NCI-H345 treated with DMSO at 0.1 percent for 48 hours (cell line): ENCODE measurements at regions not wholly inside any gene's neighbourhood (a gene's known extent, or its start where the extent isn't known, plus 50 kb on each side); places are given as distances from the start of the nearest gene placed in this dataset.

Experiments
- DNase-seq: peaks from one replicate; lab custom pipeline; 2025; ENCODE audit not compliant: unreplicated experiment; lab: John Stamatoyannopoulos, UW

DNA sequence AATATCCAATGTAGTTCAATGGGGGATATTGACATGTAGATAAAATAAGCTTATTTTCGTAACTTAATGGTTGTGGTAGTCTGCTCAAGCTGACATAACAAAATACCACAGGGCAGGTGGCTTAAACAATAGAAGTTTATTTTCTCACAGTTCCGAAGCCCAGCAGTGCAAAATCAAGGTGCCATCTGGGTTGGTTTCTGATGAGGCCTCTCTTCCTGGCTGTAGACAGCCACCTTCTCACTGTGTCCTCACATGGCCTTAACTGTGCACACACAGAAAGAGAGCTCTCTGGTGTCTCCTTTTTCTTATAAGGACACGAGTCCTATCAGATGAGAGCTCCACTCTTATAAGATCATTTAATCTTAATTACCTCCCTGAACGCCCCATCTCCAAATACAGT lies 64.8 kb upstream of the IPO9 start:
- no peak for DNase-seq

- DNase-seq = no peak
Measured at GRCh38 chr1:201764579-201764978, 64.4 kb upstream of the IPO9 start.

DNA sequence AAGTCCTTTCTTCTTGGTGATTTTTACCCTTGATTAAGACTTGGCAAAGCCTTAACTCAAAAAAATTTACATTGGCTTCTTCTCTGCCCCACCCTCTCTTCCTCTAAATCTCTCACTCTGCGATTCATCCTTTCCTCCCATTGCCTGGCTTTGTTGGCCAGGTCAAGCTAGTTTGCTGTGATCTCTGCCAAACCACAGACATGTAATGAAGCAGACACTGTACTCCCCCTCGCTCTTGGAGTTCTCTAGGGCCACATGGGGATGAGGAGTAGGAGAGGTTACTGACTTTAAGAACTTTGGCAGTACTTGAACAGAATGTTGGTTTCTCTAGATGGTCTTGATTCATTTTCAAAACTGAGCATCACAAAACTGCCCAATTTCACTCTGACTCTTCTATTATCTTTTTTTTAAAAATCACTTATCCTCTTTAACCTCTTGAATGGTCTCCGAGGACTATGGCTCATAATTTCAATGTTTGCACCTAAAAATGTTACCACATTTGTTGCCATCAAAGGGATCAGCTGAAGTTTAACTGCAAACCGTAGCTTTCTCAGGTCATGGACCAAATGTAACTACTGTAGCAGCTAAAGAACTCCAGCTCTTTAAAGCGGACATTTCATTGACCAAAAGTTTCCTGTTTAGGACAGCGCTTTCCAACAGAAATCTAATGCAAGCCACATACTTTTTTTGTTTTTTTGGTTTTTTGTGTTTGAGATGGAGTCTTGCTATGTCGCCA lies 62.7 kb upstream of the IPO9 start:
- no peak for DNase-seq

DNA sequence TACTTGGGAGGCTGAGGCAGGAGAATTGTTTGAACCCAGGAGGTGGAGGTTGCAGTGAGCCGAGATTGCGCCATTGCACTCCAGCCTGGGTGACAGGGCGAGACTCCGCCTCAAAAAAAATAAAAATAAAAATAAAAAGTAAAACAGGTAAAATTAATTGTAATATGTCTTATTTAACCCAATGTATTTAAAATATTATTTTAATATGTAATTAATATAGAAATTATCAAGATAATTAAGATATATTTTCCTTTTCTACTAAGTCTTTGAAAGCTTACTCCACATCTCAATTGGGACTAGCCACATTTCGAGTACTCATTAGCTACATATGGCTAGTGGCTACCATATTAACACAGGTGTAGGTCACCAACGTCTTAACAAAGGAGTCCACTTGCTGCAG lies 61.6 kb upstream of the IPO9 start:
- no peak for DNase-seq

GRCh38 chr1:201769072-201769471 lies 59.9 kb upstream of the IPO9 start:
- no peak for DNase-seq

DNA sequence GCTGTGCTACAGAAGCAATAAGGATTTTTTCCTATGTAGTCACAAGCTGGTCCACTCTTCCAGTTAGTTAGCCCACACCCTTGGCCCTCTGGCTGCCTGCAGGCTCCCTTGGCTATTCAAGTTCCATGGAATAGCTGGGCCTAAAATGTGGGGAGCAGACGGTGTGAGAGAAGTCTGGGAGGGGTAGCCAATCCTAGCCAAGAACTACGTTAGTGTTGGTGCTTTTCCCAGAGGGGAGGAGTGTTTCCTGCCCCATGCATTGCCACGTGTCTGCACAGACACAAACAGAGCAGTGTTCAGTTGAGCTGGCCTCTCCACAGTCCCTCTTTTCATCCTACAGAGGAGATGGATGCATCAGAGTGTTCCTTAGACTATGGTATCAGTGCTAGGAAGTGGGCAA lies 59.0 kb upstream of the IPO9 start:
- no peak for DNase-seq

DNA sequence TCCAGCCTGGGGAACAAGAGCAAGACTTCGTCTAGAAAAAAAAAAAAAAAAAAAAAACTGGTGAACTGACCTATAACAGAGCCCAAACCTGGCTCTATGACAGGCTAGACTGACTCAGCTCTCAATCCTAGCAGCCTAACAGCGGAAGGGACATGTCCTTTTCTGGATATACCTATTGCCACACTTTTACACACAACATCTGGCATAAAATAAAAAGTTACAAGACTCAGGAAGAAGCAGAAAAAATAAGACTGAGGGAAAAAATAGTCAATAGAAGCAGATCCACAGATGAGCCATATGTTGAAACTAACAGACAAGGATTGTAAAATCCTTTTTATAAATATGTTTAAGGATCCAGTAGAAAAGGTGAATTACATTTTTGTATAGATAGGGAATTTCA lies 57.5 kb upstream of the IPO9 start:
- no peak for DNase-seq

GRCh38 chr1:201772178-201772577 lies 56.8 kb upstream of the IPO9 start:
- DNase-seq = no peak

GRCh38 chr1:201773764-201774163 lies 55.2 kb upstream of the IPO9 start:
- no peak for DNase-seq

GRCh38 chr1:201774224-201774982 lies 54.6 kb upstream of the IPO9 start:
- DNase-seq = no peak

DNA sequence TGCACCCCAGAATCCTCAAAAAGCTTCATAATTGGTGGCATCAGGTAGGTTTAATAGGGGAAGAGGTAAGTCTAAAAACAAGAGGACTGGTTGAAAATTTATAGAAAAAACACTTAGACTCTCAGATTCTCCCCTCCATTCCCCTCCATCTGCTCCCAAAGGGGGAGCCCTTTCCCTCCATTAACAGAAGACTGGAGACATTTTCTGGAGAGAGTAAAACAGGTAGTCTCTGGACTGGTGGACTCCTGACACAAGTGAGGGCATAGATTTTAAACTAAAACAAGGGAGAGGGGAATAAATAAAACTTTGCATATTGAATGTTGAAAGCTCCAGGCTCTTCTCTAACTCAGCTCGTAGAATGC lies 54.0 kb upstream of the IPO9 start:
- DNase-seq = no peak

GRCh38 chr1:201775380-201775779 lies 53.6 kb upstream of the IPO9 start:
- no peak for DNase-seq

GRCh38 chr1:201778279-201779065 lies 50.5 kb upstream of the IPO9 start:
- DNase-seq = no peak
